Psoas muscle (tissue), 7 donors: ENCODE measurements at regions not wholly inside any gene's neighbourhood (a gene's known extent, or its start where the extent isn't known, plus 50 kb on each side); places are given as distances from the start of the nearest gene placed in this dataset.

Experiments used
- ATAC-seq, 4 donors: fragments of 200-7000 bp; cut with Tn5 transposase; one replicate each; pipeline ENCODE4 v1.9.1; 2020; ENCODE audit warnings: moderate library complexity in 3 of 4, mild to moderate bottlenecking in 2 of 4
- DNase-seq, 2 donors: peaks; one replicate each; pipeline ENCODE4 v3.0.0-alpha.2; 2020
- H3K27ac ChIP-seq: fragments of 200-600 bp; one replicate; pipeline ENCODE4 v1.8.0; 2022
- H3K27me3 ChIP-seq, 3 donors: fragments of 200-600 bp in 1 of 3; one replicate each; pipeline versions ENCODE4 v1.6.1 to v1.8.0; 2013 to 2022; ENCODE audit warnings: low read length in 2 of 3, mild to moderate bottlenecking in 2 of 3, moderate library complexity in 1 of 3; ENCODE audit not compliant: insufficient read depth in 3 of 3
- H3K36me3 ChIP-seq, 2 donors: fragments of 200-600 bp in 1 of 2; one replicate each; pipeline versions ENCODE4 v1.6.1 to v1.8.0; 2013 to 2022; ENCODE audit warnings: low read depth in 1 of 2, mild to moderate bottlenecking in 1 of 2, moderate library complexity in 1 of 2; ENCODE audit not compliant: insufficient read depth in 1 of 2
- H3K4me1 ChIP-seq: fragments of 200-600 bp; one replicate; pipeline ENCODE4 v1.8.0; 2022
- H3K4me3 ChIP-seq: fragments of 200-600 bp; one replicate; pipeline ENCODE4 v1.8.0; 2022; ENCODE audit warnings: mild to moderate bottlenecking
- H3K9me3 ChIP-seq: fragments of 200-600 bp; one replicate; pipeline ENCODE4 v1.8.0; 2022
- WGBS, 3 donors: extraction: QIAGEN DNeasy Blood & Tissue Kit; methylation state at CpG; one replicate each; pipeline versions ENCODE4 v1.1.6 to v1.1.7; 2013; 5-methylcytosine and 5-hydroxymethylcytosine counted together
- intact Hi-C, 2 donors: fragments of 100-400 bp; cut with DNase I; formaldehyde crosslinking; loops; one replicate each; pipeline versions ENCODE4 v1.11.0 to v1.14.2; 2022
- TF ChIP-seq, protein P1 (sequence below): fragments of 200-600 bp; IDR thresholded peaks from one replicate; pipeline ENCODE4 v1.8.0; 2022; ENCODE audit warnings: antibody characterized with exemption
- donor health status: healthy with polysubstance abuse.
- donor health status: DM: no; HTN: no; CAD: no; lungs with moderate emphysema.
- donor health status: Bipolar disorder and iron deficiency.
- donor health status: healthy.
- donor health status: DM: yes; HTN: yes; CAD: no.
- donor health status: DM: no; HTN: no; CAD: no.
- donor health status: DM: yes; HTN: yes; CAD: no.

DNA sequence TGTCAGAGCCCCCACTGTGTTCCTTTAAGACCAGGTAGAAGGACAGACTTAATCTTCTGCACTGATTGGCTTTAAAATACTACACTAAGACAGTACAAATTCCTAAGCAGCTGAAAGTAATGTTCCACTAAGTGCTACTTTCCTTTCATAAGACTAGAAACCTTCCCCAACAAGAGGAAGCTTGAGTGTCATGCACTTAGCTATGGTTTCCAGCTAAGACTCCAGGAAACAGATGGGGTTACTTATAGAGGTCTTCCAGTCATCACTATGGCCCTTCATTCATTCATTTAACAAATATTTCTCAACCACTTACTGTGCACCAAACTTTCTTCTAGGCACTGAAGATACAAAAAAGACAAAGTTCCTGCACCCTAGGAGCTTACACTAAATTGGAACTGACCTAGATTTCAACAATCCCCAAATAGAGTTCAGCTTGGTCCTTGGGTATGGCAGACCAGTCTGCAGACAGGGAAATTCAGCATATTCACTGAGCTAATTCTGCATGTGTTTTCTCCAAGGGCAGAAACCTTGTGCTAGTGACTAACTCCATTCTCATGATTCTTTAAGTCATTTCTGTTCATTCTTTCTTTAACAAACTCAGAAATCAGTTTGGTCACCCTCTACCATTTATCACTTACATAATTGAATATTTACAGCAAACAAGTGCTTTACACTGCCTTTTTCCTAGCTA is 178.4 kb upstream of the MTNR1B start:
- DNase-seq (no peak), ATAC-seq (no peak)
- Histone ChIP-seq H3K4me3 (no peak overlapping the region), H3K4me1 (no peaks in the 10 kb centered on the region), H3K27ac (no peak overlapping the region), H3K9me3 (no peaks in the 10 kb centered on the region), H3K36me3 (no peaks in the 10 kb centered on the region), H3K27me3 (no peaks in the 10 kb centered on the region)
- intact Hi-C loops: no loop called here
- TF ChIP-seq, protein P1, sequence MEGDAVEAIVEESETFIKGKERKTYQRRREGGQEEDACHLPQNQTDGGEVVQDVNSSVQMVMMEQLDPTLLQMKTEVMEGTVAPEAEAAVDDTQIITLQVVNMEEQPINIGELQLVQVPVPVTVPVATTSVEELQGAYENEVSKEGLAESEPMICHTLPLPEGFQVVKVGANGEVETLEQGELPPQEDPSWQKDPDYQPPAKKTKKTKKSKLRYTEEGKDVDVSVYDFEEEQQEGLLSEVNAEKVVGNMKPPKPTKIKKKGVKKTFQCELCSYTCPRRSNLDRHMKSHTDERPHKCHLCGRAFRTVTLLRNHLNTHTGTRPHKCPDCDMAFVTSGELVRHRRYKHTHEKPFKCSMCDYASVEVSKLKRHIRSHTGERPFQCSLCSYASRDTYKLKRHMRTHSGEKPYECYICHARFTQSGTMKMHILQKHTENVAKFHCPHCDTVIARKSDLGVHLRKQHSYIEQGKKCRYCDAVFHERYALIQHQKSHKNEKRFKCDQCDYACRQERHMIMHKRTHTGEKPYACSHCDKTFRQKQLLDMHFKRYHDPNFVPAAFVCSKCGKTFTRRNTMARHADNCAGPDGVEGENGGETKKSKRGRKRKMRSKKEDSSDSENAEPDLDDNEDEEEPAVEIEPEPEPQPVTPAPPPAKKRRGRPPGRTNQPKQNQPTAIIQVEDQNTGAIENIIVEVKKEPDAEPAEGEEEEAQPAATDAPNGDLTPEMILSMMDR: no peak

DNA sequence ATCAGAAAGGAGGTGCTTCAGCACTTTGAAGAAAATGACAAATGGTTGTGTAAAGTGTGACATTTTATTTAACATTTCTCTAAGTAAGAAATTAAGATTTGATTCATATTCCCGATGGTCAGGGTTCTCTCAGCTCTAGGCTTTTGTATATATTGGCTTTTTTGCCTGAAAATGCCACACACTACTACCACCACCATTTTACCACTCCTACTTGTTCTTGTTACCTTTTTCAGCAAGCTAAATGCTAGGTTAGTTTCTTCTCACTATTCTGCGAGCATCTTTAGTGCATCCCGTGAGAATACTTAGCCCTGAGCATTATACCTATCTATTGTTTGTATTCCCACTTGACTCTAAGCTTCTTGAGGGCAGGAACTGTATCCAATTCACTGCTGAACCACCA is 177.6 kb upstream of the MTNR1B start:
- Histone ChIP-seq H3K4me3 (no peak overlapping the region), H3K27me3 (no peaks in the 10 kb centered on the region), H3K36me3 (no peaks in the 10 kb centered on the region), H3K4me1 (no peaks in the 10 kb centered on the region), H3K9me3 (no peaks in the 10 kb centered on the region), H3K27ac (no peak overlapping the region)
- DNase-seq: no peak
- TF ChIP-seq, protein P1: no peak
- WGBS, 3 donors: 85 to 88% (median 85%) methylated on average over 3 of the region's 3 CpGs
- no peak for ATAC-seq
- intact Hi-C loops: no loop called here

DNA sequence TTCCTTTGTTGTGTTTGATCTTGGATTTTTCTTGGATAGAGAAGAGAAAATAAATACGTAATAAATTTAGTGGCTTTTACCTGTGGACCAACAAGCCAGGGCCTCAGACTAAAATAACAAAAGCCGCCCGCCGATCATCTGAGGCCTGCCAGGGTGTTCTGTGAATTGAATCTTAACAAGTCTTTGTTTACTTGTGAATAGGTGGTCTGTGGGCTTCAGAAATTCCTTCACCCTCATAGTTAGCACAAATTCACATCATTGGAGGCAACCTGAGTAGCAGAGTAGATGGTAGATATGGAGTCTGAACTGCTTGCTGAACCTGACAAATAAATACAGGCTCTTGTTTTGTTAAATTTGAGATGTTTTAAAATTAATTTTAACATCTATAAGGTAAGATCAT is 176.3 kb upstream of the MTNR1B start:
- ATAC-seq: no peak
- no peak overlapping the region for H3K4me3 ChIP-seq
- H3K27ac ChIP-seq: no peak overlapping the region
- H3K27me3 ChIP-seq: no peaks in the 10 kb centered on the region
- no peaks in the 10 kb centered on the region for H3K36me3 ChIP-seq
- no peak for DNase-seq
- H3K9me3 ChIP-seq: no peaks in the 10 kb centered on the region
- no peaks in the 10 kb centered on the region for H3K4me1 ChIP-seq
- TF ChIP-seq, protein P1: no peak
- 75 to 84% (median 78%) methylated on average over 4 of the region's 4 CpGs for WGBS, 3 donors
- intact Hi-C loops: no loop called here

DNA sequence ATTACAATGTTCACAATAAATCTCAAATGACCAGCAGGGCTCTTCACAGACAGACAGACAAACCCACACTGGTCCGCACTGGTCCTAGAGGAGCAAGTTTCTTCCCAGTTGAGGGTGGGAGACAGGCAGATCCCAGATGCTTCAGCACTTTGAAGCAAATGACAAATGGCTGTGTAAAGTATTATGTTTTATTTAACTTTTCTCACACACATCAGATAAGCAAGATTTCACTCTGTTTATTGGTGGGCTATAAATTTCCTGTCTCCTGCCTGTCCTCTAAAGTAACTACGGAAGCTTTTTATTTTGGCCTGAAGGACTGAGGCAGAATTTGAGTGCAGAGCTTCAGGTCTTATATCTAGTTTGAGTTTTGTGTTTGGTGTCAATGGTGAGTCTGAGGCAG is 174.7 kb upstream of the MTNR1B start:
- Histone ChIP-seq H3K9me3 (no peaks in the 10 kb centered on the region), H3K27ac (no peak overlapping the region), H3K4me3 (no peak overlapping the region), H3K27me3 (no peaks in the 10 kb centered on the region), H3K4me1 (no peaks in the 10 kb centered on the region), H3K36me3 (no peaks in the 10 kb centered on the region)
- intact Hi-C loops: no loop called here
- TF ChIP-seq, protein P1: no peak
- DNase-seq (no peak), ATAC-seq (no peak)
- WGBS, 3 donors: 76 to 83% (median 81%) methylated on average over 2 of the region's 2 CpGs

DNA sequence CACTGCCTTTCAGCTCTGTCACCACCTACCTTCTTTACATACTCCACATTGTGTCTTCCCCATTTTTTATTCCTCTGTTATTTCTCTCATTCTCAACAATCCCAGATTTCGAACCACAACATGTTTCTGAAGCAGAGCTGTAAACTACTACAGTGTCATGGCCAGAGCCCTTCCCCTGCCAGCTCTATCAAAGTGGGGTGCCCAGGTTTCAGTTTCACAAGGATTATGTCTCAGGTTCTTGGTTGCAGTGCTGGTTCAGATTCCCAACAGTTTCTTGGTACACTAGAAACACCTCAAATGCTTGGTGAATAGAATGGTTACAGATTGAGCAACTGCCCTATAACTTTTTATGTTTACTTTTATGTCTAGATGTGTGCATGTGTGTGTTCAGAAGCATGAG is 172.7 kb upstream of the MTNR1B start:
- no peaks in the 10 kb centered on the region for H3K4me1 ChIP-seq
- H3K27ac ChIP-seq: no peak overlapping the region
- no peaks in the 10 kb centered on the region for H3K27me3 ChIP-seq
- no peak overlapping the region for H3K4me3 ChIP-seq
- no peaks in the 10 kb centered on the region for H3K9me3 ChIP-seq
- no peaks in the 10 kb centered on the region for H3K36me3 ChIP-seq
- TF ChIP-seq, protein P1: no peak
- 73 to 94% (median 92%) methylated on average over 1 of the region's 1 CpG for WGBS, 3 donors
- intact Hi-C loops: no loop called here
- DNase-seq (no peak), ATAC-seq (no peak)
